GM19238 (cell line): ENCODE measurements at regions not wholly inside any gene's neighbourhood (a gene's known extent, or its start where the extent isn't known, plus 50 kb on each side); places are given as distances from the start of the nearest gene placed in this dataset.

Experiments
- DNase-seq: peaks from one replicate; pipeline ENCODE4 v3.0.0; 2011; ENCODE audit warnings: low spot score; ENCODE audit not compliant: insufficient read length

DNA sequence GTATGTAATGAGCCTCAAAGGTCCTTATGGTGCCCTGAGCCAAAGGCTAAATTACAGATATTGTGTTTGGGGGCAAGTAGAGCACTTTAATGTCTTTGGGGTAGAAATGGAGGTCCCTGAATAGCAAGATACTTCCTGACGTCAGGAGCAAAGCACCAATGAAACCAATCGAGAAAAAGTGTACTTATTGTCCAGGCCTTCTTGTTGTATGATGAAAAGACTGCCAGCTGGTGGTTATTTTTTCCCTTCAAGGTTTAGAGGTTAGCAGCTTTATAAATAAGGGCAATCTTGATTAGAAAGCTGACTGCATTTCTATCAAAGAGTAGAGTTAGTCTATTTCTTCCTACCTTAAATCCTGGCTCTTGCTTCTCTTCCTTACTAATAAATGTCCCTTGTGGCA lies 76.1 kb upstream of the HSF2 start:
- no peak for DNase-seq

DNA sequence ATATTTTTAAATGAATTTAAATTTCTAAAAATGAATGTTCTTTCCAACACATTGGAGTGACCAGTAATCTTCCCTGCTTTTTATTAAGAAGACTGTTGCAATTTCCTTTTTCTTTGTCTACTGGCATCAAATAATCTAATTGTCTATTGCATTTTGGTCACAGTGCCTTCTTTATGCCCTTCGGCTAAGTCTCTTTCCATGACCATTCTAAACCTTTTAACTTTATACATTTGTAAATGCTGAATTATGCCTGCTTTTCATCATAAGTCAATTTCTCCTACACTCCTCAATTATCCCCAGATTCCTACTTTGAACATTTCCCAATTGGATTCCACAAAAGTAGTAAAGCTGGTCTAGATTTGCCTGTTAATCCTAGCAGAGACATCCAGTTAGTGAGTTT lies 69.1 kb upstream of the HSF2 start:
- no peak for DNase-seq

DNA sequence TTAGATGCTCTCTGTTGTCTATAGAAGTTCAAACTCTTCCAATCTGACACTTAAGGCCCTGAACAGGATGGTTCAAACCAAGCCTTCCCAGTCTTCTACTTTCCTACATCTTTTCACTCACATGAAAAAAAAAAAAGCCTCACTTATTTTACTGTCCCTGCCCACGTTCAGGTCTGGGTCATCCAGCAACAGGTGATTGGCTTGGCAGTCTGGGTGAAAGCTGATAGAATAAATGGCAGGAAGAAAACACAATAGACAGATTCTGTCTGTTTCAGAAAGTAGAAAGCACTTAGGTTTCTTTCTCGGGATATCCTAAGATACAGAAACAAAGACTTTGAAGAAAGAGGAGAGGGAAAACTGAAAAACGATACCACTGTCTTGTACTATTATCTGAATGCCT lies 61.8 kb upstream of the HSF2 start:
- no peak for DNase-seq

DNA sequence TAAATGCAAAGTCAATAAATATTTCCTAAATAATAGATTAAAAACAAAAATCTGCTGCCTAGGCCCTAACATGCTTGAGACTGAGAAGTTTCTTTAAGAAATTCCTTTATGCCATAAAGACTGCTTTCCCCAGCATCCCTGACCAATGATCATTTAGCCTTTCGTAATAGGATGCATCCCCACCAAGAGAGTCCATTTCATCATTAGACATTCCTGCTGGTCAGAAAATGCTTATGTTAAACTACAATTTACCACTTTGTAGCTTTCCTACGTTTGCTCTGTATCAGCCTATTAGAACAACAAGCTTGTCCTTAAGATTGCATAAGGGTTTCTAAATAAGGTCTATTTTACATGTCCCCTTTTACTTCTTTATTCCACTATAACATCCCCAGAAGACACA lies 59.8 kb upstream of the HSF2 start:
- no peak for DNase-seq

DNA sequence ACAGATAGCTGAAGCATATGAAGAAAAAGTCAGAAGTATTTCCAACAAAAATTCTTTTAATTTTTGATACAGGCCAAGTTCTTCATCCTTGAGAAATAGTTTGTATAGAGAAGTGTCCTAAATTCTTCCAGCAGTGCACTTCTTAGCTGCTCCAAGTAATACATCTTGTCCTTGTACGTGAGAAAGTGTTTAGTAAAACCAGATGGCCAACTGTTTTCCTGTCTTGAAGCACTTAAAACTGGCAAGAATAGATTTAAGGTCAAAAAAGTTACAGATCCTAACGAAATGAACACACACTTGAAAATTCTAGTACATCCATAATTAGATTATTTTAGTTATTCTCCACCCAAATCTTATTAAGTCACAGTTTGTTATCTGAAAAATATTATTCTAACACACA lies 52.2 kb upstream of the HSF2 start:
- DNase-seq, result no peak

DNA sequence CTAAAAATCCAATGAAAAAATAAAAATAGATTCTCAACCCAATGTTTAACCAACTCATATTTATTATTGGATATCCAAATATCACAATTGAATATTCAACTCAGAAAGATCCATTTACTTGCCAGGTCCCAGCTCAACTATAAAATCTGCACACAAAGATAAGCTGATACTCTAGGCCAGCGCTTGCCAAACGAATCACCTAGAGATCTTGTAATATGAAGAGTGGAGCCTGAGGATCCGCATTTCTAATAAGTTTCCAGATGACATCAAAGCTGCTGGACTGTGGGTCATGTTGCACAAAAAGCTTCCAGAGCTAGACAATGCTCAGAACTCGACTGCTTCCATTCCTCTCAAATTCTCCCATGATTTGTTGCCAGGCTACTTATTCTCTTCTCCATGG lies 51.7 kb upstream of the HSF2 start:
- DNase-seq, result no peak
